NOMO-1 (cell line): ENCODE measurements at regions not wholly inside any gene's neighbourhood (a gene's known extent, or its start where the extent isn't known, plus 50 kb on each side); places are given as distances from the start of the nearest gene placed in this dataset.
"Not testable (repeated sequence)": the region's sequence is repeated elsewhere in the genome, so short reads cannot be mapped to it uniquely, and the experiment has no call there.

Experiments used
- DNase-seq, 2 experiments: peaks; one replicate each; lab custom pipeline; 2025; ENCODE audit not compliant: unreplicated experiment in 2 of 2; lab: John Stamatoyannopoulos, UW

DNA sequence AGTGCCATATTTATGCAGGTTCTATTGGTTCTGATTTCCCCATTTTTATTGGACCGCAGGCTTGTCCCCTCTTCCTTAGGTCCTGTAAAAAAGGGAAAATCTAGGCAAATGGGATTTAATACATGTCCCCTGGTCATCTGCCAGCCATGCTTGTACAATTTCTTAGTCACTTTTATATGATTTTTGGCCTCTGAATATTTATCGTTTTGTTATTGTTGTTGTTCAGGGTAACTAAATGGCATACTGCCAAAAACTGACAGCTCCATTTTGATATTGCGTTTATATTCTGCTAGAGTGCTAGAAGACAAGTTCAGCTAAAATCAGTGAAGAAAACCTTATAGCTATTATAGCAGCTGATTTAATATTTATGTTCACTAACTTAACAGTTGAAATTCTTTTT is 770.2 kb upstream of the FAM174A start:
- DNase-seq, result no peak

DNA sequence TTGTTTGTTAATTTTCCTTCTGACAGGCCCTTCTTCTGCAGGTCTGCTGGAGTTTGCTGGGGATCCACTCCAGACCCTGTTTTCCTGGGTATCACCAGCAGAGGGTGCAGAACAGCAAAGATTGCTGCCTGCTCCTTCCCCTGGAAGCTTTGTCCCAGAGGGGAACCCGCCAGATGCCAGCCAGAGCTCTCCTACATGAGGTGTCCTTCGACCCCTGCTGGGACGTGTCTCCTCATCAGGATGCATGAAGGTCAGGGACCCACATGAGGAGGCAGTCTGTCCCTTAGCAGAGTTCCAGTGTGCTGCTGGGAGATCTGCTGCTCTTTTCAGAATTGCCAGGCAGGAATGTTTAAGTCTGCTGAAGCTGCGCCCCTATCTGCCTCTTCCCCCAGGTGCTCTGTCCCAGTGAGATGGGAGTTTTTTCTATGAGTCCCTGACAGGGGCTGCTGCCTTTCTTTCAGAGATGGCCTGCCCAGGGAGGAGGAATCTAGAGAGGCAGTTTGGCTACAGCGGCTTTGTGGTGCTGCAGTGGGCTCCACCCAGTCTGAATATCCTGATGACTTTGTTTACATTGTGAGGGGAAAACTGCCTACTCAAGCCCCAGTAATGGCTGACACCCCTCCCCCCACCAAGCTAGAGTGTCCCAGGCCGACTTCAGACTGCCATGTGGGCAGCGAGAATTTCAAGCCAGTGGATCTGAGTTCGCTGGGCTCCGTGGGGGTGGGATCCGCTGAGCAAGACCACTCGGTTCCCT is 772.0 kb upstream of the FAM174A start:
- no peak for DNase-seq

- DNase-seq, result no peak
Observed at GRCh38 chr5:99747342-99747741, 787.8 kb upstream of the FAM174A start.

GRCh38 chr5:99733146-99733545 is 802.0 kb upstream of the FAM174A start:
- DNase-seq, result not testable (repeated sequence)

DNA sequence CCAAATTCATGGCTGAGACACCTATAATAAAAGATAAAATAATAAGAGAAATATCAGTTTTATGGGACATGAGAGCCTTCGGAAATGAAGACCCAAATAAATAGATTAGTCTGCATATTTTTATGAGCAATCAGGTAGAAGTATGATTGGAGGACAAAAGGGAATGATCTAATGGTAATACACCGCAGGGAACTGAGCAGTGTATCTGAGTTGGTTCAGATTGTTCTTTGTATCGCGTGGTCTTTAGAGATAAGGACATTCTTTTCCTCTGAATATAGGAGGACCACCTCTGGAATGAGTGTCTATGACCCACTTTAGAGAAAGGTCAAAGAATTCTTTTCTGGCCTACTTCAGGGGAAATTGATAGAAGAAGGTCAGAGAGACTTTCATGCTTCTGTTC is 801.8 kb upstream of the CHD1 start:
- DNase-seq, result not testable (repeated sequence)

DNA sequence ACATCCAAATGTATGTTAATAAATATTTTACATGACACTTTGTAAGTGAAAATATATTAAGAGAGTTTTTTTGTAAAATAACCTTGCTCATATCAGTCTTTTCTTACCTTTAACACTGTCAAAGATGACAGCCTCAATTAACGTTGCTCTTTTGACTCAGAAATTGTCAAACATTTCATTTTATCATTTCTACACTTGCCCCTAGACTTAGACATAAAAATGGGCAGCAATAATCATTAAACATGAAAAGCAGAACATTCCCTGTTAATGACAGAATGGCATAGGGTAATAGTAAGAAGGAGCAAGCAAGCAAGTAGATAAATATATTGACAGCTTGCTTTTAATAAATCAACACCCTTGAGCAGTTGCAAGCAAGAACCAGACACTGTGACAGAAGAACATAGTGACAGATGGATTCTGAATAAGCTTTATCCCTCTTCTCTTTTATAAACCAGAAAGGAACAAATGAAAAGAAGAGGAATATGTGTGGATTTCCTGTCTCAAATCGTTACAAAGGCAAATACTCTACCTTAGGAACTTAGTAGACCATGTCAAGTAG is 796.0 kb upstream of the CHD1 start:
- DNase-seq, result no peak

- no peak for DNase-seq
Observed at GRCh38 chr5:99721506-99721905, 792.7 kb upstream of the CHD1 start.

DNA sequence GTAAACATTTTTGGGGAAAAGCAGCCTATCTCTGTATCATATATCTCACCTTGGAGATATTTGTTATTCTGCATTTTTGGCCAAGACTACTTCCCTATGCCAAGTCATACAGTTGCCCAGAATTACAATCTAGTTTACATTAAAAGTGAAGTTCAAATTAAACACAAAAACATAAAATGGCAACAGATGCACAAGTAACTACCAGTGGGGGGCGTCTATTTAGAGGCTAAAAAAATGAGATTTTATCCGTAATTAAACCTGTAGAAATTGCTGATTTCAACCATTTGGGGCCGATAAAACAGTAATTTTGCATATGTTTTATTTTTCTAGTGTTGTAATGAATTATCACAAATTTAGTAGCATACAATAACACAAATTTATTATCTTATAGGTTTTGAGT is 787.1 kb upstream of the CHD1 start:
- DNase-seq, result no peak

- DNase-seq, result no peak
Observed at GRCh38 chr5:99706160-99706559, 777.4 kb upstream of the CHD1 start.

DNA sequence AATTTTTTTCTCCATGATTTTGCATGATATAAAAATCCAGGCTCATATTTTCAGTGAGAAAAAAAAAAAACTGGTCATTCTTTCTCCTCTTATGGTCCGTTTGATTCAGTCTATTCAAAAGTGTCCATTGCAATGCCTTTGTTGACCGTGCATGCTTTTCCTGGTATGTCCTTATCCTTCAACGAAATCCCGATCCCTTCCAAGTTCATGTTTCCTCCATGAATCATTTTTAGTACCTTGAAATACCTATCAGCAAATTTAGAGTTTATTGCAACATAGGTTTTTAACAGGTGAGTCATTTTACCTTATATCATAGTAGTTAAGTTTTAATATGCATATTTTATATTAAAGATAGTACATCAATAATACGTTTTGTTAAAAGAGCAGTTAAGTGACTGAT is 773.8 kb upstream of the CHD1 start:
- no peak for DNase-seq

- DNase-seq, result no peak
Observed at GRCh38 chr5:99694884-99695283, 766.1 kb upstream of the CHD1 start.

- DNase-seq, result no peak
Observed at GRCh38 chr5:99686538-99686937, 757.7 kb upstream of the CHD1 start.

GRCh38 chr5:99675974-99676373 is 747.2 kb upstream of the CHD1 start:
- no peak for DNase-seq

GRCh38 chr5:99674101-99674500 is 745.3 kb upstream of the CHD1 start:
- DNase-seq, result no peak

DNA sequence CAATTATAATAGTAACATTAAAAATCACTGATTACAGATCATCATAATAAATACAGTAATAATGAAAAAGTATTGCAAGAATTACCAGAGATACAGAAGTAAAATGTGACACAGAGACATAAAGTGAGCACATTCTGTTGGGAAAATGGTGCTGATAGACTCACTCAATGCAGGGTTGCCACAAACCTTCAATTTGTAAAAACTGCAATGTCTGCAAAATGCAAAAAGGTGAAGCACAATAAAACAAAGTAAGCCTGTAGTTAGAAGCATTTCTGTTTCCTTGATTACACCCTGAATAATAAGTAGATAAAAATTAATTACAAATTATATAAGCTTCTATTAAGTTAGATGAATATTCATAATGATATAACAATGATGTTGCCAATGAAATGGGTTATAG is 736.2 kb upstream of the CHD1 start:
- DNase-seq, result no peak

GRCh38 chr5:99651298-99651697 is 722.5 kb upstream of the CHD1 start:
- no peak for DNase-seq

GRCh38 chr5:99646011-99646647 is 717.3 kb upstream of the CHD1 start:
- DNase-seq, result no peak

- no peak for DNase-seq
Observed at GRCh38 chr5:99644822-99645221, 716.0 kb upstream of the CHD1 start.

DNA sequence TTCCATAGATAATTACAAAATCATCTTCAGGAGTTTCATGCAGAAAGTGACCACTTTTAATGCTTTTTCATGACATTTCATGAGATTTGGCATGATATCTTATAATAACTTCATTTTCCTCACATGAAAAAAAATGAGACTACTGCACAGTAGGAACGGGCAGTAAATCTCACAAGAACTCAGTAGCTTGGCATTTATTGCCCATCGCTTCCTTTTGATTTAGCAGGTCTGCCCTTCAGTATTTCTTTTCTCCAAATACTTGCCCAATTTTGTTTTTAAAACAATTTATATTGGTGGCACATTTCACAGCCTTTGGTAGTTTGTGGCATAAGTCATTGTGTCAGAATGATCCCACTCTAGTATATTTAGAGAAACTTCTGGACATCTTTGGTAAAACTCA is 711.8 kb upstream of the CHD1 start:
- no peak for DNase-seq

- DNase-seq, result no peak
Observed at GRCh38 chr5:99639905-99640304, 711.1 kb upstream of the CHD1 start.

GRCh38 chr5:99636663-99637062 is 707.9 kb upstream of the CHD1 start:
- DNase-seq, result no peak
